UCSD-AML1 (cell line): ENCODE measurements at regions not wholly inside any gene's neighbourhood (a gene's known extent, or its start where the extent isn't known, plus 50 kb on each side); places are given as distances from the start of the nearest gene placed in this dataset.
"Not testable (repeated sequence)": the region's sequence is repeated elsewhere in the genome, so short reads cannot be mapped to it uniquely, and the experiment has no call there.

Experiments used
- DNase-seq: peaks from one replicate; lab custom pipeline; 2025; ENCODE audit not compliant: unreplicated experiment; lab: John Stamatoyannopoulos, UW

- not testable (repeated sequence) for DNase-seq
Observed at GRCh38 chr1:146438543-146438942, 209.7 kb upstream of the NOTCH2NLA start.

GRCh38 chr1:146416642-146417041 is 187.8 kb upstream of the NOTCH2NLA start:
- DNase-seq = not testable (repeated sequence)

- not testable (repeated sequence) for DNase-seq
Observed at GRCh38 chr1:146415017-146415416, 186.2 kb upstream of the NOTCH2NLA start.

- not testable (repeated sequence) for DNase-seq
Observed at GRCh38 chr1:146413911-146414310, 185.1 kb upstream of the NOTCH2NLA start.

GRCh38 chr1:146411923-146412322 is 183.1 kb upstream of the NOTCH2NLA start:
- not testable (repeated sequence) for DNase-seq

GRCh38 chr1:146409817-146410441 is 181.1 kb upstream of the NOTCH2NLA start:
- not testable (repeated sequence) for DNase-seq

GRCh38 chr1:146409116-146409801 is 180.4 kb upstream of the NOTCH2NLA start:
- not testable (repeated sequence) for DNase-seq

GRCh38 chr1:146401281-146401825 is 172.5 kb upstream of the NOTCH2NLA start:
- DNase-seq = peak; percentile 12

- not testable (repeated sequence) for DNase-seq
Observed at GRCh38 chr1:146400173-146401121, 171.6 kb upstream of the NOTCH2NLA start.

- DNase-seq = not testable (repeated sequence)
Observed at GRCh38 chr1:146399225-146399624, 170.4 kb upstream of the NOTCH2NLA start.

GRCh38 chr1:146396801-146397200 is 168.0 kb upstream of the NOTCH2NLA start:
- DNase-seq = not testable (repeated sequence)

- not testable (repeated sequence) for DNase-seq
Observed at GRCh38 chr1:146396242-146396641, 167.4 kb upstream of the NOTCH2NLA start.

GRCh38 chr1:146393796-146394195 is 165.0 kb upstream of the NOTCH2NLA start:
- DNase-seq = not testable (repeated sequence)

- DNase-seq = not testable (repeated sequence)
Observed at GRCh38 chr1:146393154-146393553, 164.3 kb upstream of the NOTCH2NLA start.

GRCh38 chr1:146389178-146389577 is 160.4 kb upstream of the NOTCH2NLA start:
- peak; percentile 10 for DNase-seq

- DNase-seq = peak; percentile 17
Observed at GRCh38 chr1:146387750-146388469, 159.1 kb upstream of the NOTCH2NLA start.

- DNase-seq = peak; percentile 76
Observed at GRCh38 chr1:146386851-146387749, 158.3 kb upstream of the NOTCH2NLA start.

- not testable (repeated sequence) for DNase-seq
Observed at GRCh38 chr1:146381196-146381595, 152.4 kb upstream of the NOTCH2NLA start.
